Natural killer cell (primary cell): ENCODE measurements at regions not wholly inside any gene's neighbourhood (a gene's known extent, or its start where the extent isn't known, plus 50 kb on each side); places are given as distances from the start of the nearest gene placed in this dataset.

Experiments
- ATAC-seq, 3 donors: fragments of 150-1000 bp in 2 of 3; fragments of 200-7000 bp in 1 of 3; cut with Tn5 transposase; 1 replicate in 1 of 3; 2 replicates in 2 of 3; pipeline ENCODE4 v1.10.0; 2021; ENCODE audit warnings: mild to moderate bottlenecking in 2 of 3, moderate library complexity in 2 of 3
- DNase-seq, 2 donors: peaks; one replicate each; pipeline versions ENCODE4 v3.0.0 to v3.0.0-alpha.2; 2013 to 2021; ENCODE audit warnings: mixed read lengths in 1 of 2
- H3K27ac ChIP-seq: one replicate; pipeline ENCODE4 v1.5.1; 2013; ENCODE audit warnings: mild to moderate bottlenecking, low read length
- H3K27me3 ChIP-seq: one replicate; pipeline ENCODE4 v1.6.1; 2013; ENCODE audit warnings: low read length; ENCODE audit not compliant: control insufficient read depth, insufficient read depth
- H3K36me3 ChIP-seq: one replicate; pipeline ENCODE4 v1.6.1; 2013; ENCODE audit warnings: low read length; ENCODE audit not compliant: control insufficient read depth, insufficient read depth
- H3K4me1 ChIP-seq: one replicate; pipeline ENCODE4 v1.6.1; 2013; ENCODE audit warnings: low read length; ENCODE audit not compliant: control insufficient read depth, insufficient read depth
- H3K4me3 ChIP-seq: one replicate; pipeline ENCODE4 v1.5.1; 2013; ENCODE audit warnings: low read length
- H3K9me3 ChIP-seq: one replicate; pipeline ENCODE4 v1.6.1; 2013; ENCODE audit warnings: low read length; ENCODE audit not compliant: control insufficient read depth, insufficient read depth
- H3K27ac Mint-ChIP-seq, 2 donors: one replicate each; pipeline ENCODE4 v1.8.0; 2022; ENCODE audit warnings: mild to moderate bottlenecking in 2 of 2, mixed read lengths in 2 of 2, moderate library complexity in 1 of 2
- H3K27me3 Mint-ChIP-seq, 2 donors: one replicate each; pipeline ENCODE4 v1.8.0; 2022; ENCODE audit warnings: low read depth in 2 of 2, mixed read lengths in 2 of 2
- H3K36me3 Mint-ChIP-seq: one replicate; pipeline ENCODE4 v1.8.0; 2022; ENCODE audit warnings: mixed read lengths
- H3K4me1 Mint-ChIP-seq, 2 donors: one replicate each; pipeline ENCODE4 v1.8.0; 2022; ENCODE audit warnings: mixed read lengths in 2 of 2
- H3K4me3 Mint-ChIP-seq: one replicate; pipeline ENCODE4 v1.8.0; 2022; ENCODE audit warnings: mild to moderate bottlenecking, moderate library complexity, mixed read lengths
- H3K9me3 Mint-ChIP-seq, 2 donors: one replicate each; pipeline ENCODE4 v1.8.0; 2022; ENCODE audit warnings: mixed read lengths in 2 of 2
- CTCF ChIP-seq: fragments of 200-600 bp; IDR thresholded peaks from one replicate; pipeline ENCODE4 v1.8.0; 2022; ENCODE audit warnings: antibody characterized with exemption
- WGBS: methylation state at CpG from one replicate; pipeline ENCODE4 v1.1.7; 2013; ENCODE audit warnings: missing lambda C conversion rate; ENCODE audit not compliant: insufficient coverage; 5-methylcytosine and 5-hydroxymethylcytosine counted together
- intact Hi-C: fragments of 100-400 bp; cut with micrococcal nuclease; formaldehyde crosslinking; loops from one replicate; pipeline ENCODE4 v1.14.2; 2022

GRCh38 chr4:181770971-181771370 is 472.2 kb upstream of the TENM3 start:
- H3K36me3 Mint-ChIP-seq: no peaks in the 10 kb centered on the region
- H3K9me3 Mint-ChIP-seq: peaks cover 6% of the 10 kb centered on the region in 2 donors
- no peaks in the 10 kb centered on the region for H3K4me1 Mint-ChIP-seq
- Histone ChIP-seq H3K4me3 (no peak overlapping the region), H3K4me1 (no peaks in the 10 kb centered on the region), H3K27ac (no peak overlapping the region), H3K9me3 (no peaks in the 10 kb centered on the region), H3K36me3 (no peaks in the 10 kb centered on the region), H3K27me3 (no peaks in the 10 kb centered on the region)
- DNase-seq (no peak), ATAC-seq (no peak)
- no peak for TF ChIP-seq CTCF
- intact Hi-C loops: no loop called here
- no peaks in the 10 kb centered on the region for H3K27me3 Mint-ChIP-seq
- WGBS: 80% methylated on average over 1 of the region's 1 CpG
- no peak overlapping the region for H3K4me3 Mint-ChIP-seq
- H3K27ac Mint-ChIP-seq: no peak overlapping the region

- H3K27me3 Mint-ChIP-seq: no peaks in the 10 kb centered on the region
- ATAC-seq: no peak
Measured at GRCh38 chr4:181775298-181775697, 467.9 kb upstream of the TENM3 start.

GRCh38 chr4:181776264-181777054 is 466.7 kb upstream of the TENM3 start:
- H3K9me3 ChIP-seq: no peaks in the 10 kb centered on the region
- H3K4me1 Mint-ChIP-seq: no peaks in the 10 kb centered on the region
- intact Hi-C loops: no loop called here
- H3K4me1 ChIP-seq: no peaks in the 10 kb centered on the region
- H3K27ac Mint-ChIP-seq: no peak overlapping the region
- no peak for TF ChIP-seq CTCF
- DNase-seq: no peak
- no peak for ATAC-seq
- no peaks in the 10 kb centered on the region for H3K36me3 Mint-ChIP-seq
- peaks cover 7% of the 10 kb centered on the region in 2 donors for H3K9me3 Mint-ChIP-seq
- no peaks in the 10 kb centered on the region for H3K36me3 ChIP-seq
- H3K4me3 Mint-ChIP-seq: no peak overlapping the region
- H3K27me3 Mint-ChIP-seq: no peaks in the 10 kb centered on the region
- H3K27me3 ChIP-seq: no peaks in the 10 kb centered on the region
- no peak overlapping the region for H3K27ac ChIP-seq
- no peak overlapping the region for H3K4me3 ChIP-seq
- 91% methylated on average over 2 of the region's 5 CpGs for WGBS

More at GRCh38 chr4:181775298-181775697, 467.9 kb upstream of the TENM3 start:
- no peaks in the 10 kb centered on the region for H3K36me3 ChIP-seq
- no peaks in the 10 kb centered on the region for H3K9me3 ChIP-seq
- WGBS: 77% methylated on average over 3 of the region's 4 CpGs
- Mint-ChIP-seq H3K9me3 (peaks cover 7 to 11% of the 10 kb centered on the region in 2 donors), H3K4me3 (no peak overlapping the region), H3K36me3 (no peaks in the 10 kb centered on the region), H3K27ac (no peak overlapping the region), H3K4me1 (no peaks in the 10 kb centered on the region)
- intact Hi-C loops: no loop called here
- H3K27ac ChIP-seq: no peak overlapping the region
- no peaks in the 10 kb centered on the region for H3K27me3 ChIP-seq
- no peaks in the 10 kb centered on the region for H3K4me1 ChIP-seq
- no peak for TF ChIP-seq CTCF
- no peak overlapping the region for H3K4me3 ChIP-seq
- no peak for DNase-seq

GRCh38 chr4:181777518-181777917 is 465.7 kb upstream of the TENM3 start:
- H3K27me3 Mint-ChIP-seq: no peaks in the 10 kb centered on the region
- Histone ChIP-seq H3K4me3 (no peak overlapping the region), H3K9me3 (no peaks in the 10 kb centered on the region), H3K36me3 (no peaks in the 10 kb centered on the region), H3K4me1 (no peaks in the 10 kb centered on the region), H3K27me3 (no peaks in the 10 kb centered on the region), H3K27ac (no peak overlapping the region)
- peaks cover 3% of the 10 kb centered on the region for H3K36me3 Mint-ChIP-seq
- no peaks in the 10 kb centered on the region for H3K4me1 Mint-ChIP-seq
- no peak for DNase-seq
- no peak for TF ChIP-seq CTCF
- H3K9me3 Mint-ChIP-seq: peaks cover 9 to 11% of the 10 kb centered on the region in 2 donors
- no peak overlapping the region for H3K4me3 Mint-ChIP-seq
- ATAC-seq: no peak
- no peak overlapping the region for H3K27ac Mint-ChIP-seq
- 70% methylated on average over 2 of the region's 2 CpGs for WGBS
- intact Hi-C loops: no loop called here
